Neural cell (in vitro differentiated cells): ENCODE measurements at regions not wholly inside any gene's neighbourhood (a gene's known extent, or its start where the extent isn't known, plus 50 kb on each side); places are given as distances from the start of the nearest gene placed in this dataset.

ENCODE experiments used
- H2AFZ ChIP-seq: fragments of 200-600, 300-800 bp; sonication (generic), shearing (Covaris generic); 2 replicates; pipeline ENCODE4 v1.6.0; 2014; ENCODE audit warnings: low read depth, mild to moderate bottlenecking, antibody characterized with exemption, low read length, moderate library complexity
- H3F3A ChIP-seq: fragments of 200-600 bp; shearing (Covaris generic); 2 replicates; pipeline ENCODE4 v1.6.1; 2016; ENCODE audit warnings: mild to moderate bottlenecking, moderate library complexity, mixed read lengths, antibody characterized with exemption, low read length; ENCODE audit not compliant: insufficient read depth, poor library complexity, severe bottlenecking
- H3K27ac ChIP-seq: fragments of 200-600, 300-800 bp; sonication (generic), shearing (Covaris generic); 2 replicates; pipeline ENCODE4 v1.5.1; 2014; ENCODE audit warnings: mild to moderate bottlenecking, low read length, moderate library complexity
- H3K27me3 ChIP-seq: fragments of 300-800, 200-600 bp; sonication (generic), shearing (Covaris generic); 2 replicates; pipeline ENCODE4 v1.6.0; 2014; ENCODE audit warnings: mild to moderate bottlenecking, low read depth, low read length, moderate library complexity; ENCODE audit not compliant: insufficient read depth
- H3K36me3 ChIP-seq: fragments of 300-800, 200-600 bp; sonication (generic), shearing (Covaris generic); 2 replicates; pipeline ENCODE4 v1.5.1; 2014; ENCODE audit warnings: mild to moderate bottlenecking, antibody characterized with exemption, low read length, moderate library complexity; ENCODE audit not compliant: insufficient read depth
- H3K4me2 ChIP-seq: fragments of 300-800, 200-600 bp; sonication (generic), shearing (Covaris generic); 2 replicates; pipeline ENCODE4 v1.6.0; 2014; ENCODE audit warnings: mild to moderate bottlenecking, low read length
- H3K4me3 ChIP-seq: fragments of 300-800, 200-600 bp; sonication (generic), shearing (Covaris generic); 2 replicates; pipeline ENCODE4 v1.5.1; 2014; ENCODE audit warnings: mild to moderate bottlenecking, low read length, moderate library complexity
- H3K79me2 ChIP-seq: fragments of 200-600 bp; shearing (Covaris generic); replicated peaks from 2 replicates; pipeline ENCODE4 v1.6.0; 2014; ENCODE audit warnings: mild to moderate bottlenecking, low read length, moderate library complexity; ENCODE audit not compliant: insufficient read depth
- H3K9ac ChIP-seq: fragments of 300-800, 200-600 bp; sonication (generic), shearing (Covaris generic); 2 replicates; pipeline ENCODE4 v1.6.1; 2016; ENCODE audit warnings: mild to moderate bottlenecking, low read length, mixed read lengths
- H3K9me2 ChIP-seq: fragments of 200-600 bp; shearing (Covaris generic); 2 replicates; pipeline ENCODE4 v1.6.1; 2016; ENCODE audit warnings: mild to moderate bottlenecking, low read length, mixed read lengths; ENCODE audit not compliant: insufficient read depth
- H3K9me3 ChIP-seq: fragments of 200-600, 300-800 bp; sonication (generic), shearing (Covaris generic); 2 replicates; pipeline ENCODE4 v1.6.1; 2016; ENCODE audit warnings: mild to moderate bottlenecking, mixed run types, low read length, moderate library complexity, mixed read lengths
- H4K20me1 ChIP-seq: fragments of 200-600 bp; shearing (Covaris generic); 2 replicates; pipeline ENCODE4 v1.6.1; 2016; ENCODE audit warnings: mild to moderate bottlenecking, mixed run types; ENCODE audit not compliant: insufficient read depth
- CTCF ChIP-seq: fragments of 450-650 bp; IDR thresholded peaks from 2 replicates; pipeline ENCODE4 v1.5.1; 2014; ENCODE audit warnings: antibody characterized with exemption, mild to moderate bottlenecking, moderate library complexity; ENCODE audit not compliant: poor library complexity, severe bottlenecking
- EP300 ChIP-seq: fragments of 450-650 bp; conservative IDR thresholded peaks from 2 replicates; pipeline ENCODE4 v1.6.1; 2014; ENCODE audit warnings: antibody characterized with exemption, mild to moderate bottlenecking, moderate library complexity; ENCODE audit not compliant: poor library complexity, severe bottlenecking
- EZH2 ChIP-seq: fragments of 200-600, 300-800 bp; shearing (Covaris generic), sonication (generic); IDR thresholded peaks from 2 replicates; pipeline ENCODE4 v1.6.1; 2014; ENCODE audit warnings: antibody characterized with exemption, low read length, borderline replicate concordance, mild to moderate bottlenecking; ENCODE audit not compliant: insufficient read depth, poor library complexity, severe bottlenecking
- MXI1 ChIP-seq: fragments of 450-650 bp; conservative IDR thresholded peaks from 2 replicates; pipeline ENCODE4 v1.6.1; 2014; ENCODE audit warnings: antibody characterized with exemption, mild to moderate bottlenecking; ENCODE audit not compliant: poor library complexity, severe bottlenecking
- POLR2AphosphoS5 ChIP-seq: IDR thresholded peaks from 2 replicates; pipeline ENCODE4 v1.6.1; 2012
- RAD21 ChIP-seq: fragments of 450-650 bp; conservative IDR thresholded peaks from 2 replicates; pipeline ENCODE4 v1.6.1; 2014; ENCODE audit warnings: antibody characterized with exemption, mild to moderate bottlenecking, moderate library complexity
- REST ChIP-seq: IDR thresholded peaks from 2 replicates; pipeline ENCODE4 v1.6.1; 2012; ENCODE audit warnings: borderline replicate concordance
- SMC3 ChIP-seq: fragments of 450-650 bp; conservative IDR thresholded peaks from 2 replicates; pipeline ENCODE4 v1.6.1; 2014; ENCODE audit warnings: antibody characterized with exemption, mild to moderate bottlenecking, moderate library complexity; ENCODE audit not compliant: poor library complexity
- TAF1 ChIP-seq: IDR thresholded peaks from 2 replicates; pipeline ENCODE4 v1.6.1; 2012; ENCODE audit warnings: low read depth

DNA sequence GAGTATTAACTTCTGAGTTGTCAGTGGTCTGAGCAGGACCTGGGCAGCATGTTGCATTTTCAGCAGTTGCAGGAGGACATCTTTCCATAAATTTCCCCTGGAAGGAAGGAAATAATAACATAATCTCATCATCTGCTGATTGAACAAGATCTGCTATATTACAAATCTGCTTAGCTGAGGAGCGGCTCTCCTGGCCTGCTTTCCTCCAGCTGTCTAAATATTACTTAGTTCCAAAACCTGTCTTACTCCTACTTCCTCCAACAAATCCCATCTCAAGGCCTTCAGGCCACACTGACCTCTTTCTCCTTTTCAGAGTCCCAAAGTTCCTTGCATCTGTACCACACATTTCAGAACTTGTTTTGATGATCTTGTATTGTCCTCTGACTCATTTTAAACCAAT is 364.4 kb upstream of the MCTP2 start:
- Histone ChIP-seq H3K36me3 (no peaks in the 10 kb centered on the region), H3K4me3 (no peak overlapping the region), H3F3A (no peaks in the 10 kb centered on the region), H3K4me2 (no peak overlapping the region), H3K27me3 (no peaks in the 10 kb centered on the region), H3K9ac (no peak overlapping the region), H2AFZ (no peak overlapping the region), H3K27ac (no peak overlapping the region), H3K9me3 (no peaks in the 10 kb centered on the region), H3K9me2 (no peaks in the 10 kb centered on the region), H4K20me1 (no peaks in the 10 kb centered on the region), H3K79me2 (no peaks in the 10 kb centered on the region)
- TF ChIP-seq REST (no peak), SMC3 (no peak), MXI1 (no peak), CTCF (no peak)

GRCh38 chr15:93866476-93866875 is 364.9 kb upstream of the MCTP2 start:
- Histone ChIP-seq H2AFZ (no peak overlapping the region), H3F3A (no peaks in the 10 kb centered on the region), H3K9me2 (no peaks in the 10 kb centered on the region), H3K9me3 (no peaks in the 10 kb centered on the region), H3K79me2 (no peaks in the 10 kb centered on the region), H3K4me2 (no peak overlapping the region), H3K4me3 (no peak overlapping the region), H3K9ac (no peak overlapping the region), H4K20me1 (no peaks in the 10 kb centered on the region), H3K27ac (no peak overlapping the region), H3K27me3 (no peaks in the 10 kb centered on the region), H3K36me3 (no peaks in the 10 kb centered on the region)
- TF ChIP-seq MXI1 (no peak), RAD21 (no peak), POLR2AphosphoS5 (no peak), REST (no peak), EP300 (no peak), SMC3 (no peak), CTCF (no peak), TAF1 (no peak), EZH2 (no peak)
